ENCODE measurements at regions not wholly inside any gene's neighbourhood (a gene's known extent, or its start where the extent isn't known, plus 50 kb on each side); places are given as distances from the start of the nearest gene placed in this dataset.

- Histone ChIP-seq H3K9me1 (ENCODE audit: control insufficient read depth, insufficient read depth, low read length) (no peaks in the 10 kb centered on the region), H3K4me1 (replicated peaks in 1 of 2; ENCODE audit: control insufficient read depth in 2 of 2, insufficient read depth in 2 of 2, low read length in 2 of 2) (no peaks in the 10 kb centered on the region), H2AFZ (ENCODE audit: low read depth, low read length) (no peak overlapping the region), H4K20me1 (replicated peaks; ENCODE audit: control insufficient read depth, insufficient read depth, low read length) (no peaks in the 10 kb centered on the region), H3K9ac (ENCODE audit: insufficient read depth in 1 of 2, low read depth in 2 of 2, low read length in 2 of 2) (no peak overlapping the region), H3K4me3 (no peak overlapping the region), H3K4me2 (ENCODE audit: insufficient read depth, low read length) (no peak overlapping the region), H3K9me3 (replicated peaks; ENCODE audit: control insufficient read depth, insufficient read depth, low read depth, low read length) (no peaks in the 10 kb centered on the region), H3K27me3 (ENCODE audit: control insufficient read depth in 2 of 2, insufficient read depth in 2 of 2, low read length in 2 of 2) (no peaks in the 10 kb centered on the region), H3K27ac (ENCODE audit: extremely low read depth, low read depth, low read length) (no peak overlapping the region), H3K79me2 (ENCODE audit: control insufficient read depth, insufficient read depth, low read length) (no peaks in the 10 kb centered on the region), H3K36me3 (ENCODE audit: control insufficient read depth, insufficient read depth, low read length) (no peaks in the 10 kb centered on the region)
- TF ChIP-seq KLF6 (CRISPR knock-in tag; IDR thresholded peaks at IDR 0.05; ENCODE audit: borderline replicate concordance), result no peak
- TF ChIP-seq, protein P1, sequence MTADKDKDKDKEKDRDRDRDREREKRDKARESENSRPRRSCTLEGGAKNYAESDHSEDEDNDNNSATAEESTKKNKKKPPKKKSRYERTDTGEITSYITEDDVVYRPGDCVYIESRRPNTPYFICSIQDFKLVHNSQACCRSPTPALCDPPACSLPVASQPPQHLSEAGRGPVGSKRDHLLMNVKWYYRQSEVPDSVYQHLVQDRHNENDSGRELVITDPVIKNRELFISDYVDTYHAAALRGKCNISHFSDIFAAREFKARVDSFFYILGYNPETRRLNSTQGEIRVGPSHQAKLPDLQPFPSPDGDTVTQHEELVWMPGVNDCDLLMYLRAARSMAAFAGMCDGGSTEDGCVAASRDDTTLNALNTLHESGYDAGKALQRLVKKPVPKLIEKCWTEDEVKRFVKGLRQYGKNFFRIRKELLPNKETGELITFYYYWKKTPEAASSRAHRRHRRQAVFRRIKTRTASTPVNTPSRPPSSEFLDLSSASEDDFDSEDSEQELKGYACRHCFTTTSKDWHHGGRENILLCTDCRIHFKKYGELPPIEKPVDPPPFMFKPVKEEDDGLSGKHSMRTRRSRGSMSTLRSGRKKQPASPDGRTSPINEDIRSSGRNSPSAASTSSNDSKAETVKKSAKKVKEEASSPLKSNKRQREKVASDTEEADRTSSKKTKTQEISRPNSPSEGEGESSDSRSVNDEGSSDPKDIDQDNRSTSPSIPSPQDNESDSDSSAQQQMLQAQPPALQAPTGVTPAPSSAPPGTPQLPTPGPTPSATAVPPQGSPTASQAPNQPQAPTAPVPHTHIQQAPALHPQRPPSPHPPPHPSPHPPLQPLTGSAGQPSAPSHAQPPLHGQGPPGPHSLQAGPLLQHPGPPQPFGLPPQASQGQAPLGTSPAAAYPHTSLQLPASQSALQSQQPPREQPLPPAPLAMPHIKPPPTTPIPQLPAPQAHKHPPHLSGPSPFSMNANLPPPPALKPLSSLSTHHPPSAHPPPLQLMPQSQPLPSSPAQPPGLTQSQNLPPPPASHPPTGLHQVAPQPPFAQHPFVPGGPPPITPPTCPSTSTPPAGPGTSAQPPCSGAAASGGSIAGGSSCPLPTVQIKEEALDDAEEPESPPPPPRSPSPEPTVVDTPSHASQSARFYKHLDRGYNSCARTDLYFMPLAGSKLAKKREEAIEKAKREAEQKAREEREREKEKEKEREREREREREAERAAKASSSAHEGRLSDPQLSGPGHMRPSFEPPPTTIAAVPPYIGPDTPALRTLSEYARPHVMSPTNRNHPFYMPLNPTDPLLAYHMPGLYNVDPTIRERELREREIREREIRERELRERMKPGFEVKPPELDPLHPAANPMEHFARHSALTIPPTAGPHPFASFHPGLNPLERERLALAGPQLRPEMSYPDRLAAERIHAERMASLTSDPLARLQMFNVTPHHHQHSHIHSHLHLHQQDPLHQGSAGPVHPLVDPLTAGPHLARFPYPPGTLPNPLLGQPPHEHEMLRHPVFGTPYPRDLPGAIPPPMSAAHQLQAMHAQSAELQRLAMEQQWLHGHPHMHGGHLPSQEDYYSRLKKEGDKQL (CRISPR knock-in tag; IDR thresholded peaks at IDR 0.05; ENCODE audit: borderline replicate concordance), result no peak
- no peak for FAIRE-seq
- 0% methylated on average over 7 of the region's 10 CpGs for WGBS (ENCODE audit: insufficient coverage, low coverage, missing lambda C conversion rate)
- intact Hi-C loops (cut with micrococcal nuclease) (no loop called here), in situ Hi-C loops (cut with MboI) (no loop called here)
- DNase-seq (ENCODE audit: extremely low read depth in 1 of 4, low spot score in 3 of 4), result no peak
- POLR2A ChIA-PET, result interaction anchor here (0.6 kb wide), 1 partner anchor 12 kb away, joined by 5 read pairs; no protein-coding TSS in a partner anchor
- CTCF ChIA-PET (ENCODE audit: low intra/inter-chr PET ratio), result no interaction called here
- no TSS peak for BruUV-seq (replicated peaks)
- ATAC-seq, result no peak
These were observed 155.5 kb upstream of the RGS6 start for GRCh38 chr14:71776471-71777360.

Measured in K562 (cell line).